Hepatic stellate cell (primary cell): ENCODE measurements at regions not wholly inside any gene's neighbourhood (a gene's known extent, or its start where the extent isn't known, plus 50 kb on each side); places are given as distances from the start of the nearest gene placed in this dataset.

ENCODE experiments used
- DNase-seq: peaks from one replicate; pipeline ENCODE4 v3.0.0; 2011; ENCODE audit warnings: low spot score

GRCh38 chr22:48042621-48043395 is 1280.4 kb downstream of the TBC1D22A start:
- DNase-seq, result no peak

- DNase-seq, result no peak
These were observed 1276.9 kb downstream of the TBC1D22A start for GRCh38 chr22:48039326-48039725.

GRCh38 chr22:48037618-48038017 is 1275.2 kb downstream of the TBC1D22A start:
- DNase-seq, result no peak

GRCh38 chr22:48035897-48036296 is 1273.4 kb downstream of the TBC1D22A start:
- DNase-seq, result no peak

- no peak for DNase-seq
These were observed 1269.1 kb downstream of the TBC1D22A start for GRCh38 chr22:48031589-48031988.

GRCh38 chr22:48025096-48025495 is 1262.6 kb downstream of the TBC1D22A start:
- DNase-seq, result no peak

- DNase-seq, result no peak
These were observed 1259.5 kb downstream of the TBC1D22A start for GRCh38 chr22:48021991-48022401.

GRCh38 chr22:48018346-48018745 is 1255.9 kb downstream of the TBC1D22A start:
- no peak for DNase-seq

GRCh38 chr22:48015701-48016100 is 1253.3 kb downstream of the TBC1D22A start:
- DNase-seq, result no peak

GRCh38 chr22:48004936-48005335 is 1242.5 kb downstream of the TBC1D22A start:
- no peak for DNase-seq

- no peak for DNase-seq
These were observed 1241.6 kb downstream of the TBC1D22A start for GRCh38 chr22:48004038-48004437.

GRCh38 chr22:48001101-48001500 is 1238.7 kb downstream of the TBC1D22A start:
- no peak for DNase-seq

GRCh38 chr22:47997612-47998011 is 1235.2 kb downstream of the TBC1D22A start:
- DNase-seq, result no peak

- DNase-seq, result no peak
These were observed 1234.7 kb downstream of the TBC1D22A start for GRCh38 chr22:47997052-47997590.

GRCh38 chr22:47996446-47996857 is 1234.0 kb downstream of the TBC1D22A start:
- no peak for DNase-seq

GRCh38 chr22:47995718-47996117 is 1233.3 kb downstream of the TBC1D22A start:
- DNase-seq, result no peak

- no peak for DNase-seq
These were observed 1232.8 kb downstream of the TBC1D22A start for GRCh38 chr22:47995264-47995627.

GRCh38 chr22:47994601-47995263 is 1232.3 kb downstream of the TBC1D22A start:
- no peak for DNase-seq

- no peak for DNase-seq
These were observed 1231.6 kb downstream of the TBC1D22A start for GRCh38 chr22:47994045-47994444.

- no peak for DNase-seq
These were observed 1228.0 kb downstream of the TBC1D22A start for GRCh38 chr22:47990481-47990880.

GRCh38 chr22:47987885-47988515 is 1225.5 kb downstream of the TBC1D22A start:
- DNase-seq, result no peak

GRCh38 chr22:47976219-47976618 is 1213.8 kb downstream of the TBC1D22A start:
- no peak for DNase-seq

- no peak for DNase-seq
These were observed 1205.4 kb downstream of the TBC1D22A start for GRCh38 chr22:47967831-47968230.
